Fibroblast of lung (primary cell): ENCODE measurements at regions not wholly inside any gene's neighbourhood (a gene's known extent, or its start where the extent isn't known, plus 50 kb on each side); places are given as distances from the start of the nearest gene placed in this dataset.
"Not testable (repeated sequence)": the region's sequence is repeated elsewhere in the genome, so short reads cannot be mapped to it uniquely, and the experiment has no call there.

ENCODE experiments used
- DNase-seq, 2 donors: peaks; one replicate each; pipeline versions ENCODE4 v3.0.0 to v3.0.0-alpha.2; 2010; ENCODE audit warnings: low read depth in 2 of 2
- H2AFZ ChIP-seq: 2 replicates; pipeline ENCODE4 v1.5.1; 2012; ENCODE audit warnings: low read length, control low read depth, inconsistent platforms
- H3K27ac ChIP-seq: 2 replicates; pipeline ENCODE4 v1.5.1; 2011; ENCODE audit warnings: low read length, control low read depth; ENCODE audit not compliant: insufficient read depth
- H3K27me3 ChIP-seq: 2 replicates; pipeline ENCODE4 v1.5.1; 2011; ENCODE audit warnings: mild to moderate bottlenecking, low read length; ENCODE audit not compliant: control insufficient read depth, insufficient read depth
- H3K36me3 ChIP-seq: 2 replicates; pipeline ENCODE4 v1.5.1; 2011; ENCODE audit warnings: low read length; ENCODE audit not compliant: control insufficient read depth, insufficient read depth
- H3K4me1 ChIP-seq: 2 replicates; pipeline ENCODE4 v1.5.1; 2011; ENCODE audit warnings: low read length; ENCODE audit not compliant: control insufficient read depth, insufficient read depth; ENCODE audit errors: extremely low read depth
- H3K4me2 ChIP-seq: 2 replicates; pipeline ENCODE4 v1.5.1; 2011; ENCODE audit warnings: low read length, control low read depth; ENCODE audit not compliant: insufficient read depth; ENCODE audit errors: extremely low read depth
- H3K4me3 ChIP-seq, 4 experiments: fragments of 200-600 bp in 1 of 4; sonication (generic) in 1 of 4; replicated peaks in 1 of 4; 2 replicates each; pipeline ENCODE4 v1.5.1; 2011 to 2016; ENCODE audit warnings: low read length in 4 of 4, low read depth in 3 of 4, mild to moderate bottlenecking in 3 of 4, control low read depth in 2 of 4, inconsistent platforms in 1 of 4, mixed read lengths in 1 of 4; ENCODE audit not compliant: insufficient read depth in 1 of 4; ENCODE audit errors: control extremely low read depth in 1 of 4
- H3K79me2 ChIP-seq: 2 replicates; pipeline ENCODE4 v1.5.1; 2012; ENCODE audit warnings: mild to moderate bottlenecking, low read length, inconsistent platforms; ENCODE audit not compliant: control insufficient read depth, insufficient read depth
- H3K9ac ChIP-seq: 2 replicates; pipeline ENCODE4 v1.5.1; 2011; ENCODE audit warnings: mild to moderate bottlenecking, low read length, control low read depth; ENCODE audit not compliant: insufficient read depth
- H3K9me3 ChIP-seq: 2 replicates; pipeline ENCODE4 v1.5.1; 2012; ENCODE audit warnings: low read depth, low read length; ENCODE audit not compliant: control insufficient read depth, insufficient read depth
- H4K20me1 ChIP-seq: 2 replicates; pipeline ENCODE4 v1.5.1; 2011; ENCODE audit warnings: low read length; ENCODE audit not compliant: control insufficient read depth, insufficient read depth; ENCODE audit errors: extremely low read depth
- CTCF ChIP-seq, 2 donors: IDR thresholded peaks in 1 of 2; conservative IDR thresholded peaks in 1 of 2; 1 replicate in 1 of 2; 2 replicates in 1 of 2; pipeline ENCODE4 v1.5.1; 2011 to 2012; ENCODE audit warnings: low read length in 2 of 2, control low read depth in 1 of 2, inconsistent platforms in 1 of 2, low read depth in 1 of 2, mild to moderate bottlenecking in 1 of 2
- EZH2 ChIP-seq: IDR thresholded peaks from 2 replicates; pipeline ENCODE4 v1.5.1; 2012; ENCODE audit warnings: low read length, control low read depth, mild to moderate bottlenecking; ENCODE audit errors: missing control alignments

GRCh38 chr10:5576780-5577624 is 52.2 kb downstream of the CALML3 start:
- no peak for DNase-seq
- Histone ChIP-seq H3K4me2 (no peak overlapping the region), H3K27me3 (no peaks in the 10 kb centered on the region), H2AFZ (no peak overlapping the region), H3K9ac (no peak overlapping the region), H3K4me3 (no peak overlapping the region), H3K9me3 (no peaks in the 10 kb centered on the region), H3K36me3 (no peaks in the 10 kb centered on the region), H3K4me1 (peaks cover 2% of the 10 kb centered on the region), H4K20me1 (no peaks in the 10 kb centered on the region), H3K27ac (no peak overlapping the region), H3K79me2 (no peaks in the 10 kb centered on the region)
- TF ChIP-seq EZH2 (no peak), CTCF (conservative IDR thresholded peaks at IDR 0.05 in 1 of 2, IDR thresholded peaks at IDR 0.05 in 1 of 2; ENCODE audit: low read depth in 1 of 2, low read length in 2 of 2) (no peak)

GRCh38 chr10:5580038-5580428 is 55.3 kb downstream of the CALML3 start:
- not testable (repeated sequence) for H3K27ac ChIP-seq, H3K4me1 ChIP-seq, H3K9me3 ChIP-seq, H4K20me1 ChIP-seq, H2AFZ ChIP-seq, H3K36me3 ChIP-seq, DNase-seq, H3K79me2 ChIP-seq, H3K4me2 ChIP-seq, H3K4me3 ChIP-seq, H3K27me3 ChIP-seq, H3K9ac ChIP-seq

- Histone ChIP-seq H4K20me1 (no peaks in the 10 kb centered on the region), H3K4me3 (no peak overlapping the region), H3K9ac (no peak overlapping the region), H2AFZ (no peak overlapping the region), H3K4me1 (no peaks in the 10 kb centered on the region), H3K4me2 (no peak overlapping the region), H3K27me3 (peaks cover 5% of the 10 kb centered on the region), H3K36me3 (no peaks in the 10 kb centered on the region), H3K27ac (no peak overlapping the region), H3K9me3 (no peaks in the 10 kb centered on the region), H3K79me2 (no peaks in the 10 kb centered on the region)
- TF ChIP-seq CTCF (conservative IDR thresholded peaks at IDR 0.05 in 1 of 2, IDR thresholded peaks at IDR 0.05 in 1 of 2; ENCODE audit: low read depth in 1 of 2, low read length in 2 of 2) (no peak), EZH2 (no peak)
- DNase-seq, result no peak
These were observed 57.2 kb downstream of the CALML3 start for GRCh38 chr10:5581670-5582566.
